GM12891 (cell line): ENCODE measurements at regions not wholly inside any gene's neighbourhood (a gene's known extent, or its start where the extent isn't known, plus 50 kb on each side); places are given as distances from the start of the nearest gene placed in this dataset.

Experiments
- POLR2A ChIP-seq: IDR thresholded peaks from 2 replicates; pipeline ENCODE4 v1.6.1; 2011; ENCODE audit warnings: low read depth, low read length, control low read depth
- POLR2AphosphoS5 ChIP-seq: IDR thresholded peaks from 2 replicates; pipeline ENCODE4 v1.6.1; 2011; ENCODE audit warnings: low read depth, low read length, control low read depth
- POU2F2 ChIP-seq: IDR thresholded peaks from 2 replicates; pipeline ENCODE4 v1.6.1; 2011; ENCODE audit warnings: low read depth, mild to moderate bottlenecking, control low read depth, low read length, moderate library complexity
- SPI1 ChIP-seq: IDR thresholded peaks from 2 replicates; pipeline ENCODE4 v1.6.1; 2011; ENCODE audit warnings: low read depth, low read length, control low read depth
- TAF1 ChIP-seq: IDR thresholded peaks from 2 replicates; pipeline ENCODE4 v1.6.1; 2011; ENCODE audit warnings: low read depth, low read length, control low read depth

DNA sequence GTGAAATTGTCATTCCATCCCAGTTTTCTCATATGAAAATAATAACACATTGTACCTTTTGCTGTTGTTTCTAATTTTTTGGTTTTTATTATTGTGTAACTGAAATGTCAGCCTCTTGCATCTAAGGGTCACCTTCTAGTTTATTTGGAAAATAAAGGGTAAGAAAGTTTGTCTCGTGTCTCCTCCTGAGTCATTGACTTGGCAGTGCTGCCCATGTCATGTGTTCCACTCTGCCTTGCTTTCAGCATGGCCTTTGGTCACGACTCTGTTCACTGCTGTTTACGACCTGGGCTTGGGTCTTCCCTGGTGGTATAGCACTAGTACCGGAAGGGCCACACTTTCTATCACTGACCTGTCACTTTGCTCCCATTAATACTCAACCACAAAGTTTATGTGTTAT, 171.4 kb upstream of the RSPO3 start:
- TF ChIP-seq POLR2A (no peak), POLR2AphosphoS5 (no peak), TAF1 (no peak), POU2F2 (no peak), SPI1 (no peak)
